GM12891 (cell line): ENCODE measurements at regions not wholly inside any gene's neighbourhood (a gene's known extent, or its start where the extent isn't known, plus 50 kb on each side); places are given as distances from the start of the nearest gene placed in this dataset.

Source experiments
- DNase-seq: peaks from one replicate; pipeline ENCODE4 v3.0.0; 2011; ENCODE audit warnings: low spot score; ENCODE audit not compliant: insufficient read length
- FAIRE-seq: peaks from 2 replicates; lab custom pipeline; 2011; peaks lifted over from hg19 to GRCh38; lab: Jason Lieb, UNC
- PAX5 ChIP-seq: IDR thresholded peaks from 2 replicates; pipeline ENCODE4 v1.6.1; 2011; ENCODE audit warnings: low read length, moderate library complexity, mild to moderate bottlenecking; ENCODE audit not compliant: insufficient read depth, severe bottlenecking
- POLR2A ChIP-seq: IDR thresholded peaks from 2 replicates; pipeline ENCODE4 v1.6.1; 2011; ENCODE audit warnings: low read depth, low read length, control low read depth
- POLR2AphosphoS5 ChIP-seq: IDR thresholded peaks from 2 replicates; pipeline ENCODE4 v1.6.1; 2011; ENCODE audit warnings: low read depth, low read length, control low read depth
- POU2F2 ChIP-seq: IDR thresholded peaks from 2 replicates; pipeline ENCODE4 v1.6.1; 2011; ENCODE audit warnings: low read depth, mild to moderate bottlenecking, control low read depth, low read length, moderate library complexity
- SPI1 ChIP-seq: IDR thresholded peaks from 2 replicates; pipeline ENCODE4 v1.6.1; 2011; ENCODE audit warnings: low read depth, low read length, control low read depth
- TAF1 ChIP-seq: IDR thresholded peaks from 2 replicates; pipeline ENCODE4 v1.6.1; 2011; ENCODE audit warnings: low read depth, low read length, control low read depth

DNA sequence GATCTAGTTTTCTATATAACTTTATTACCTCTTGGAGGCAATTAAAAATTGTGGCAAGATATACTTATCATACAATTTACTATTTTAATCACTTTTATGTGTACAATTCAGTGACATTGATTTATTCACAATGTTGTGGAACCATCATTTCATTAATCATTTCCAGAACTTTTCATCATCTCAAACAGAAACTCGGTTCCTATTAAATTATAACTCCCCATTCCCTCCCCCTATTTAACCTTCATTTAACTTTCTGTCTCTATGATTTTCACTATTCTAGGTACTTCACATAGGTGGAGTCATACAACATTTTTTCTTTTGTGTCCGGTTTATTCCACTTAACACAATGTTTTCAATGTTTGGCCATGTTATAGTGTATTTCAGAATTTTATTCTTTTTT is 252.8 kb downstream of the REEP3 start:
- FAIRE-seq: no peak
- TF ChIP-seq POU2F2 (no peak), POLR2AphosphoS5 (no peak), SPI1 (no peak), PAX5 (no peak), TAF1 (no peak), POLR2A (no peak)
- DNase-seq: no peak

DNA sequence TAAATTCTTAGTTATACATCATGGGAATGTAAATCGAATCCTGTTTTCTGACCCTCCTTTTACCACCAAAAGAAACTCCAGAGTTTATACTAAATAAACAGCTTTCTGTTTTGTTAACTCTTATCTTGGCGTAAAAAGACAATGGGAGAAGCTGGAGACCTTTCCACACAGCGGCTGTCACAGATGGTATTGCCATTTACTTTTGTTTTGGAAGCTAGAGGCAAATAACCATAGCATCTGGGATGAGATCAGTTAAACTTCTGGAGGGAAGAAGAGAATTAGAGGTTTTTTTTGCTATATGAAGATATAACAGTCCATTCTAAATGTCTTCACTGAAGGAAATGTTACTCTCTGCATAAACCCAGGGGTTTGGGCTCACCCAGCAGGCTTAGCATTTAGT is 258.9 kb downstream of the REEP3 start:
- FAIRE-seq: no peak
- TF ChIP-seq PAX5: no peak
- no peak for TF ChIP-seq POU2F2
- TF ChIP-seq POLR2AphosphoS5: no peak
- DNase-seq: no peak

DNA sequence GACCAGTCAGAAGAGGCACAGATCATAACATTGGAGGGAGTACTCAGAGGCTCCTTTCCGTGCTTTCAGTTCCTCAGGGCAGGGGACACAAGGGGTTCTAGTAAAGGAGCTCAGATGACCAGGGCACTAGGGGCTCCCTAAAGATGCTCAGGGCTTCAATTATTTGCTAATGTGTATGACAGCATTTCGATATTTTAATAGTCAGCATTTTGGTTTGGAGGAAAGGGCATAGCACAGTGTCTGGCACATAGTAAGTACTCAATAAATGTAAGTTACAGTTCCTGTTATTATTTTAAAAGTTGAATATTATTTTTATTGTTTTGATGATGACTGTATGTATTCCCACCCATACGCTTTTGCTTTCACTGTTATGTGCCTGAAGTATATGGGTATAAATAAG is 260.0 kb downstream of the REEP3 start:
- TF ChIP-seq PAX5: no peak
- no peak for TF ChIP-seq POU2F2
- no peak for TF ChIP-seq TAF1
- TF ChIP-seq POLR2AphosphoS5: no peak
- no peak for TF ChIP-seq SPI1
- no peak for TF ChIP-seq POLR2A
- FAIRE-seq (no peak), DNase-seq (no peak)

DNA sequence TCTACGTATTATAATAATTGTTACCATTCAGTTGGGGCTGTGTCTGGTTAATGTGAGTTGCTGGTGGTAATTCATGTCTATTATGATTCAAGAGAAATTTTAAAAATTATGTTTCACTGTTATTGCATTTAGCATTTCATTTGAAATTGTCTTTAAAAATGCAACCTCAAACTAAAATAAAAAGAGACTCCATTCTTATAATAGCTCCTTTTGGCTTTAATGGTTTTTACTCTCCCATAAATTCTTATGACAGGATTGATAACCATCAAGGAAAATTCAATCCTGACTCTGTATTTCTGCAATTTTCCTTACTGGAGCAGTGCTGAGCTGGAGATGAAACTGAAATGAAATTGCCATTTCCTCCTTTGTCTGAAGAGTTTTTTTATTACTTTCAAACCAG is 262.7 kb downstream of the REEP3 start:
- DNase-seq (no peak), FAIRE-seq (no peak)
- no peak for TF ChIP-seq POU2F2
- TF ChIP-seq PAX5: no peak
- TF ChIP-seq POLR2A: no peak
- TF ChIP-seq SPI1: no peak
- TF ChIP-seq TAF1: no peak
- TF ChIP-seq POLR2AphosphoS5: no peak

DNA sequence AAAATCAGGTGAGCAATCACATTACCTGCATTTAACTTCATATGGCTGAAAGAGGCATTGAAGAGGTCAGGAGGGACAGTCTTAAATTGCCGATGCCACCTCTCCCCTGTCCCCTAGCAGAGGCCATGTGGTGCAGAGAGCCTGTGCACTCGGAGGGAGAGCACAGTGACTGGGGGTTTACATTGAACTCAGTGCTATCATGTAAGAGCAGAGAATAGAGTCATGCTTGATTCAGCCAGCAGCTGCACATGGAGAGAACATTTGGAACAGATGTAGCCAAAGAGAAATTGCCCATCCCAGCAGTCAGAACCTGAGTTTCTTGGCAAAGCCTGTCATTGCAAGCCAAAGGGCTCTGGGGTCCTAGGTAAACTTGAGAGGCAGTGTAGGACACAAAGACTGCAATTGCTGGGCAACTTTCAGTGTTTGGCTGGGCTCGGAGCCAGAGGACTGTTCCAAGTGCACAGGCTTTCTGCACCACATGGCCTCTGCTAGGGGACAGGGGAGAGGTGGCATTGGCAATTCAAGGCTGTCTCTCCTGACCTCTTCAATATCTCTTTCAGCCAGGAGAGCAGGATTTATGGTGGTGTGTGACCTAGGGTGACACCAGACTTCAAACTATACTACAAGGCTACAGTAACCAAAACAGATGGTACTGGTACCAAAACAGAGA is 267.1 kb downstream of the REEP3 start:
- DNase-seq (no peak), FAIRE-seq (no peak)
- TF ChIP-seq SPI1: no peak
- no peak for TF ChIP-seq POLR2A
- TF ChIP-seq POLR2AphosphoS5: no peak
- TF ChIP-seq POU2F2: no peak
- no peak for TF ChIP-seq PAX5
- TF ChIP-seq TAF1: no peak

DNA sequence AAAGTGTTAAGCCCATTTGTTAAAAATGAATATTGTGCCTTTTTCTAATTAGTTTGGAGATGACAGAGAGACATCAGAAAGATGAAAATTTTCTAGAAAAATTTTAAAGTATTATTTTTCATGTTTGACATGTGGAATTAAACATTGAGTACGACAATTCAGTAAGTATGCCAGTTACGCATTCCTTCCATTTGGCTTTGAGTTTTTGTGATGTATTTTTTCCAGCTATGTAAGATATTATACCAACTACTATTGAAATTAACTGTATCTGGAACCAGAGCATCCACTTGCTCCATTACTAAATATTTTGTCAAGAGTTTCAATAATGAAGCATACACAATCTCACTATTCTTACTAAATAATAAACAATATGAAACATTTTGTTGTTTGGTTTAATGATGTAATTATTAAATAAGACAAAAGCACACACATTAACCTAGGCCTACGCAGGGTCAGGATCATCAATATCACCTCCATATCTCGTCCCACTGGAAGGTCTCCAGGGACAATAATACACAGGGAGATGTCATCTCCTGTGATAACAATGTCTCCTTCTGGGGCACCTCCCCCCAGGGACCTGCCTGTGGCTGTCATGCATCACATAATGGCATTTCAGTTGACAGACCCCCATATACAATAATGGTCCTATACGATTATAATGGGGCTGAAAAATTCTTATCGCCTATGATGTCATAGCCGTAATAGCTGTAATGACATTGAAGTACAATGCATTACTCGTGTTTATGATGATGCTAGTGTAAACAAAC is 274.1 kb downstream of the REEP3 start:
- FAIRE-seq (no peak), DNase-seq (no peak)
- TF ChIP-seq POU2F2 (no peak), POLR2AphosphoS5 (no peak), TAF1 (no peak)

DNA sequence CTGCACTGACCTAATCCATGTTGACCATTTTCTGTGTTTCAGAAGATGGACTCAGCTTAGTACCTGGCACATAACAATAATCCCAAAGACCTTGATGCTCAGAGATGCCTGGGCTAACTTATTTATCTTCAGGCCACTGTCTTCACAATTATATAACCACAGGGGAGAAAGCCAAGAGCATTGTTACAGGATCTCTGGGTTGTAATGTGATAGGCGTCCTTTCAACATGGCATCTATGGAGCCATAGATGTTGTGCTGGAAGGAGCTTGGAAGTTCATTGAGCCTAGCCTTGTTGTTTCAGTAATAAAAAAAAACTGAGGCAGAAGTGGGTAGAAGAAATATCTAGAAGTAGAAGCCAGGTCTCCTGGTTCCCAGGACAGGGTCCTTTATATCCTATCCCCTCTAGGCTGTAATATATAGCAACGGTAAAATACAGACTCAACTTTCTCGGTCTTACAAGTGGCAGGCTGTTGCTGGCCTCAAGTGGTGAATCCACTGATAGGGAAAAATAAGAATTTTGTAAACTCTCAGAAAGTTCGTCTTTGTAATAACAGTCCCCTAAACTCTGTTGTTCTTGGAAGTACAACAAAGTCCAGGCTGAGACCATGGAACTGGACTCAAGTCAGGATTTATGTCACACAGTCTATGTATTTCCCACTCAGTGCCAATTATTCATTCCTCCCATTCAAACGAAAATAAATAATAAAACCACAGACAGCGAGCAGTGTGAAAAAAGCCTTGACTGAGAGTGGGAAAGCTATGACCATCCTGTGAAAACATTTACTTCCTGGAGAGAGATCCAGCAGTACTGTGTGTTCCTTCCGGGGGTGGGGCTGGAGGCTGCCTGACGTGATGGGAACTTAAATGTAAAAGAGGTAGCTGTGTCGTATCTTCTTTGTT is 277.6 kb downstream of the REEP3 start:
- FAIRE-seq (no peak), DNase-seq (no peak)
- TF ChIP-seq TAF1 (no peak), SPI1 (no peak)

DNA sequence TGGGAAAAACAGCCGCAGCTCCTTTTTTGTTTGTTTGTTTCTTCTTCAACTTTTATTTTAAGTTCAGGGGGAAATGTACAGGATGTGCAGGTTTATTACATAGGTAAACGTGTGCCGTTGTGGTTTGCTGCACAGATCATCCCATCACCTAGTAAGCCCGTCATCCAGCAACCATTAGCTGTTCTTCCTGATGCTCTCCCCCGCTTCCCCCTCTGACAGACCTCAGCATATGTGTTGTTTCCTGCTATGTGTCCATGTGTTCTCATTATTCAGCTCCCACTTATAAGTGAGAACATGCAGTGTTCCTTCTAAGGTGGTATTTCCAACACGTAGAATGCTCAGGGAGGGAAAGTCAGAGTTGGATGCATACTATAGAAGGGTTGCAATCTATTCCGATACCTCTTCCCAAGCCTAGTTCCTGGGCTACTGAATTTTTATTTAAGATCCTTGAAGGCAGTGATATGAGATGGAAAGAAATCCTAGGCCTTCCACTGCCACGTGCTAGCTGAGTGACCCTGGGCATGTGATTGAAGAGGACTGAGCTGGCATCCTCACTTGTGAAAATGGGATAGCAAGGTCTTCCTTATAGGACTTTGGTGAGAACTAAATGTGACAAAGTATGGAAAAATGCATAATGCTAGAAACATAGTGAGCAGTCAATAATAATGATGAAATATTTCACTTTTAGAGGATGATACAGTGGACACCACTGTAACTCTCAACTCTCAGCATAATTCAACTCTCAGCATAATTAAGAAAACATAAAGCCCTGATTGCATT is 278.5 kb downstream of the REEP3 start:
- no peak for DNase-seq
- TF ChIP-seq POLR2A (no peak), TAF1 (no peak), POU2F2 (no peak), POLR2AphosphoS5 (no peak), SPI1 (no peak), PAX5 (no peak)
- FAIRE-seq: no peak

DNA sequence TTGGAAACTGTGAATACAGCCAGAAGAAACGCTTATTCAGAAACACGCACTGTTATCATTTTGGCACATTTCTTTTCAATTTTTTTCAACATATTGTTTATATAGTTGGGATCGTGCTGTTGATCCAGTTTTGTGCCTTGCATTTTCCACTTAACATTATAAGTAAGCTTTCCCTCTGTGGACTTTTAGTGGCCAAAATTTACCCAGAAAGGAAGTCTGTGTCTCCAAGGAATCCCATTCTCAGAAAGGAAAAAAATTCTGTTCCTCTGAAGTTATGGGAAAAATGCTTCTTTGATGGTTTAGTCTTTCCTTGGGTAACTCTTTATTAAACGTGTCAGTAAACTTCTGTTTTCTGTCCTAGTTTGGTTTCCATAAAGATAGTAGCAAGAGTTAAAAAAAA is 280.0 kb downstream of the REEP3 start:
- TF ChIP-seq POLR2A: no peak
- TF ChIP-seq POLR2AphosphoS5: no peak
- no peak for TF ChIP-seq SPI1
- TF ChIP-seq POU2F2: no peak
- no peak for TF ChIP-seq TAF1
- no peak for TF ChIP-seq PAX5
- FAIRE-seq: no peak
- no peak for DNase-seq

DNA sequence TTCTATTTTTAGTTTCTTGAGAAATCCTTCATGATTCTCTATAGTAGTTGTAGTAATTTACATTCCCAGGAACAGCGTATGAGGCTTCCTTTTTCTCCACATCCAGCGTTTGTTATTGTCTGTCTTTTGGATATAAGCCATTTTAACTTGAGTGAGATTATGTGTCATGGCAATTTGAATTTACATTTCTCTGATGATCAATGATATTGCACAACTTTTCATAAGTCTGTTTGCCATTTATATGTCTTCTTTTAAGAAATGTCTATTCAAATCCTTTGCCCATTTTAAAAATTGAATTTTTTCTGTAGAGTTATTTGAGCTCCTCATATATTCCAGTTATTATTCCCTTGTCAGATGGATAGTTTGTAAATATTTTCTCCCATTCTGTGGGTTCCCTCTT is 285.1 kb downstream of the REEP3 start:
- no peak for TF ChIP-seq POLR2AphosphoS5
- DNase-seq: no peak
- no peak for FAIRE-seq
